ENCODE measurements at regions not wholly inside any gene's neighbourhood (a gene's known extent, or its start where the extent isn't known, plus 50 kb on each side); places are given as distances from the start of the nearest gene placed in this dataset.

GRCh38 chr15:89421219-89421618, 75.2 kb downstream of the RHCG start:
- DNase-seq: no peak

GRCh38 chr15:89419370-89419984, 76.9 kb downstream of the RHCG start:
- DNase-seq: no peak

- no peak for DNase-seq
These were observed 79.1 kb downstream of the RHCG start for GRCh38 chr15:89417206-89417725.

- DNase-seq: peak; percentile 55
These were observed 79.8 kb downstream of the RHCG start for GRCh38 chr15:89416339-89417183.

GRCh38 chr15:89414571-89414970, 79.9 kb upstream of the POLG start:
- DNase-seq: no peak

- DNase-seq: no peak
These were observed 79.3 kb upstream of the POLG start for GRCh38 chr15:89413877-89414276.

GRCh38 chr15:89412905-89413411, 78.3 kb upstream of the POLG start:
- no peak for DNase-seq

- no peak for DNase-seq
These were observed 75.4 kb upstream of the POLG start for GRCh38 chr15:89410039-89410435.

GRCh38 chr15:89409184-89410038, 74.8 kb upstream of the POLG start:
- DNase-seq: no peak

- DNase-seq: no peak
These were observed 74.0 kb upstream of the POLG start for GRCh38 chr15:89408372-89409183.

GRCh38 chr15:89406940-89407607, 72.5 kb upstream of the POLG start:
- DNase-seq: no peak

GRCh38 chr15:89406218-89406939, 71.8 kb upstream of the POLG start:
- no peak for DNase-seq

GRCh38 chr15:89405494-89405893, 70.9 kb upstream of the POLG start:
- no peak for DNase-seq

GRCh38 chr15:89404023-89404422, 69.4 kb upstream of the POLG start:
- DNase-seq: no peak

GRCh38 chr15:89402518-89402805, 67.8 kb upstream of the POLG start:
- DNase-seq: no peak

- no peak for DNase-seq
These were observed 67.2 kb upstream of the POLG start for GRCh38 chr15:89401631-89402517.

- no peak for DNase-seq
These were observed 66.3 kb upstream of the POLG start for GRCh38 chr15:89400782-89401545.

GRCh38 chr15:89400116-89400781, 65.6 kb upstream of the POLG start:
- no peak for DNase-seq
